ENCODE measurements at regions not wholly inside any gene's neighbourhood (a gene's known extent, or its start where the extent isn't known, plus 50 kb on each side); places are given as distances from the start of the nearest gene placed in this dataset.
"Not testable (repeated sequence)": the region's sequence is repeated elsewhere in the genome, so short reads cannot be mapped to it uniquely, and the experiment has no call there.

- DNase-seq = no peak
Measured at GRCh38 chr4:177952723-177953122, 510.5 kb upstream of the AGA start.

DNA sequence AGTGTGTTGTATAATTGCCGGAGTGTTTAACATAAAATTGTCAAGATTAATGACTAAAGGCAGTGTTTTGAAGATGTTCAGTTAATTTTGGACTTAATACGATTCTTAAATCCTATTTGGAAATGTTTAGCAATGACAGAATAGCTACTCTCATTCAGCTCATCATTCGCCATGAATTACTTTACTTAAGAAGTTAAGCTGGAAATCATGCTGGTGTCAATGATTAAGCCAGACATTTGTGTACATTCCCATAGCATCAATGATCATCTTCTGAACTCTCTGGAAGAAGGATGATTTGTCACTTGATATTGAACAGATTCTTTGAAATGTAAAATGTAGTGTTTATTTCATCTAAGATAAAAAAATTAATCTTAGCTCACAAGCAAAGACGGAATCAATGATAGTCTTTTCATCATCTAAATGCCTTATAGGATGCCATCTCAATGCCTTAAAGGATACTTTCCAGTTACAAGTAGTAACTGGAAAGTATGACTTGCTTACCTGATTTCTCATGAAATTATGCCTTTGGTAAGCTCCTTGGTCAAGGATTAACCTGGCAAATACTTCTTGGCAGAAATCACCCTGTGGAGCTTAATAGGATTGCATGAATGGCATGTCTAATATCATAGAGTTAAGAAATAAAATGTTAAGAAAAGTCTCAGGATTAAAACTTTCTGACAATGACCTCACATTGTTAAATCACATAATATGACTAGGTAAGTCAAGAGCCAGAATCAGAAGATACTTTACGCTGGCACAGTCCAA lies 515.5 kb upstream of the AGA start:
- DNase-seq = peak; percentile 11

DNA sequence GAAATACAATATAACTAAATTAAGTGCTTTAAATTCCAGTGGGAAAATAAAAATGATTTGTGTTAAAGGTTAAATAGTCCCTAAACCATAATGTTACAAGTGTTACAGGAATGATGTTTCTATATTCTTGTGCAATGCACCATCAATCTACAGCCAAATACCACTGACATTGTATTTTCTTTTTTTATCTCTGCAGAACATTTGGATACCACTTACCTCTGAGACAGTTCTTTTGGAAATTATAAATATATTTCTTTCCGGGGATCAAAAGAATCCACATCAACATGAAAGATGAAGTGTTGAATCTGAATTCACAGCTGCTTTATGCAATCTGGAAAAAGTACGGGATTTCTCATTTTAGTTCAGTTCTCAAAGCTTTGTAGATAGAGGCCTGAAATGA lies 518.3 kb upstream of the AGA start:
- no peak for DNase-seq

DNA sequence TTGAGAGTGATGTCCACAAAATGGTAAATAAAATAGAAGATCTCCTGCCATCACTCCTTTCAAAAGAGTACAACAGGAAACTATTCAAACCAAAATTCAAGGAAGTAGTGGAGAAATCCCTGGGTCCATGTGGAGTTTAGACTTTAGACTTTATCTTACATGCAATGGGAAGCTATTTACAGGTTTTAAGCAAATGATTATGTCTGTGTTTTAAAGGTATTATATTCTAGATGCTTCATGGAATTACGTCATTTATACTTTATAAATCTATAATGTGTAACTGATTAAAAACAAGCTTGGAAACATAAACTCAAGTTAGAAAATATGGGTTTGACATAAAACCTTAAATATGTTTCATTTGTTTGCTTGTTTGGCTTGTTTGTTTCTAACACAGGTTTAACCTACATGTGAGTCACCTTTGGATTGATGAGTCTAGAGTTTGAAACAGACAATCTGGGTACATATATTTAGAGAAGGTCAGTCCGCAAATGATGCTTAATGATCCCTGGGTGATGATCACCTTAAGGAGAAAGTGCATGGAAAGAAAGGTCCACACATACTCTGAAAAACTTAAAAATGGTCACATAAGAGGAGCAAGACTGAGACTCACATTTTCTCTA lies 519.6 kb upstream of the AGA start:
- no peak for DNase-seq

- DNase-seq = no peak
Measured at GRCh38 chr4:177964061-177964460, 521.8 kb upstream of the AGA start.

DNA sequence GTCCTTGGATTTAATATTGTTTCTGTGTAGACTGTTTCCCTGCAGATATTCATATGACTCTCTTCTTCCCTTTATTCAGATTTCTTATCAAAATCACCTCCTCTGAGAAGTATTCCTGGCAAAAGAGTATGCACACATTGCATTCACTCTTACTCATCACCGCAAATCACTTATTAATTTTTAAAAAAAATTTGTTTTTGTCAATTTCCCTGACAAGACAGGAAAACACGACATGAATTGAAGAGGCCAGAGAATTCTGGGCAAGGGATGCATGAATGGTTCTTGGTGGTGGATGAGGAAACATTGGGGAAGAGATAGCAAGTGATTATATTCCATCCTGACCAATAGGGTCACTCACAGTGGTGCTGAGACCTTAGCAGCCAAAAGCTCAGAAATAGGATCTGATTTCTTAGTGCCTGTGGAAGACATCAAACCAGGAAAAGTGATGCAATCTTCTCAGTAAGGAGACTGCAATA lies 522.5 kb upstream of the AGA start:
- no peak for DNase-seq

- DNase-seq = no peak
Measured at GRCh38 chr4:177967328-177967727, 525.1 kb upstream of the AGA start.

DNA sequence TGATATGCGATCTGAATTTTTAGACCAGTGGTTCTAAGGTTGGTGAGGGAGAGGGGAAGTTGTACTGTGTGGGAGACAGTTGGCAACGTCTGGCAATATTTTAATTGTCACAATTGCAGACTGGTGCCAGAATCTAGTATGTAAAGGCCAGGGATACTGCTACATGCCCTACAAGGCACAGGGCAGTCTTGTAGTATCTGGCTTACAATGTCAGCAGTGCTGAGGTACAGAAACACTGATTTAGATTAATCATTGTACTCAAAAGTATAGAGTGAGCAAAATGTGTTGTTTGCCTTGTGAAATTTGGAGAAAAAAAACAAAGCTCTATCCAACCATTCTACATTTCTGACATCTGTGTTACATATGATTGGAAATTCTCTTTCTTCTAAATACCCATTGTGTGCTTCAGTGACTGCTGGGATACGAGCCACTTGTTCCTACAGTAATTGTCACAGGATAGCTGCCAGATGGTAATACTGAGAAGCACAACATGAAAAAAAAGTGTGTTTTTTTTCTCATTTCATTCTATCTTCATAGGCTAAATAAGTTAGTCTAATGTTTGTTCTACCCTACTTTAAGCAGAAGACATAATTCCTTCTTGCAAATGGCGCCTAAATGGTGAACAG lies 526.7 kb upstream of the AGA start:
- no peak for DNase-seq

DNA sequence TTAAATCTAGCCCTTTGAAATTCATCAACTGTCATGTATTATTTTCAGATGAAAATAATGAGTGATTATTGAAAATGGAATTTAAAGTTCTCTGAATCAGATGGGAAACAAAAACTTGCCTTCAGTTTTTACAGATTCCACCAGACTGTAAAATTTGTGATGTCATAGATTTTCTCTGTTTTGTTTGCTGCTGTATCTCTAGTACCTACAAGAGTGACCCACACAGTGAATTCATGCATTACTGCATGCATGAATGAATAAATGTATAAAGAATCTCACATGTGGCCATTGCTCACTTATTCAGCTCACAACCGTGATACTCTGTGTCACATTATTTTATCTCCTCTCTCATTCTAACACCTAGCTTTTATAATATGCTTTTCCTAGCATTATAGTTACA lies 532.2 kb upstream of the AGA start:
- no peak for DNase-seq

GRCh38 chr4:177975315-177975987 lies 533.2 kb upstream of the AGA start:
- DNase-seq = no peak

GRCh38 chr4:177986236-177986635 lies 544.0 kb upstream of the AGA start:
- no peak for DNase-seq

- no peak for DNase-seq
Measured at GRCh38 chr4:177987896-177988295, 545.7 kb upstream of the AGA start.

GRCh38 chr4:177989503-177990201 lies 547.4 kb upstream of the AGA start:
- no peak for DNase-seq

GRCh38 chr4:178003098-178003657 lies 560.9 kb upstream of the AGA start:
- no peak for DNase-seq

DNA sequence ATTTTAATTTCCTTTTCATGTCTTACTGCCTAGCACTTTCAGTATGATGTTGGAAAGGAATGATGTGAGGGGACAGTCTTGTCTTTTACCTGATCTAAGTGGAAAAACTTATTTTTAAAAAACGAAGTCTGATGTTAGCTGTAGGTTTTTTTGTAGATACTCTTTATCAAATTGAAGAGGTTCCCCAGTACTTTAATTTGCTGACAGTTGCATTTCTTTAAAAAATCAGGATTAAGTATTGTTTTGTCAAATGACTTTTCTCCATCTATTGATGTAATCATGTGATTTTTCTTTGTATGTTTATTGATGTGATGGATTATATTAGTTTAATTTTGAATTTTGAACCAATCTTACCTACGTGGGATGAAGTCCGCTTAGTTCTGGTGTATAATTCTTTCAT lies 568.4 kb upstream of the AGA start:
- DNase-seq = no peak

GRCh38 chr4:178015046-178015445 lies 572.8 kb upstream of the AGA start:
- not testable (repeated sequence) for DNase-seq

GRCh38 chr4:178026999-178027398 lies 584.8 kb upstream of the AGA start:
- DNase-seq = no peak

GRCh38 chr4:178027796-178028195 lies 585.6 kb upstream of the AGA start:
- no peak for DNase-seq

DNA sequence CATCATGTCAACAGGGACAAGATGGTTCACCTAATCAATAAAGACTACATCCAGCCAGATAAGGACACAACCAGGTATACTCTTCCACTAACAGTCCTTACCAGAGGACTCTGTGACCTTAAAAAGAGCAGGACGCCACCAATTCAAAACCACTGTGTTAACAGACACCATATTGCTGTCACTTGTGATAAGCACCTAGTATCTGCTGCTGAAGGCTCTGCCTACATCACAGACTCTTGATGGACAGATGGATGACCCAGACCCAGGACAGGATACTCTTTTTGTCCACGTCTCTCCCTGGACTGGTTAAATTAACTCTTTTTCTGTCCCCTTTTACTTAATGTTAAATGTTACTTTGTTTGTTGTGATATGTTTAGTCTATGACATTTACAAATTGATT lies 586.2 kb upstream of the AGA start:
- DNase-seq = no peak

DNA sequence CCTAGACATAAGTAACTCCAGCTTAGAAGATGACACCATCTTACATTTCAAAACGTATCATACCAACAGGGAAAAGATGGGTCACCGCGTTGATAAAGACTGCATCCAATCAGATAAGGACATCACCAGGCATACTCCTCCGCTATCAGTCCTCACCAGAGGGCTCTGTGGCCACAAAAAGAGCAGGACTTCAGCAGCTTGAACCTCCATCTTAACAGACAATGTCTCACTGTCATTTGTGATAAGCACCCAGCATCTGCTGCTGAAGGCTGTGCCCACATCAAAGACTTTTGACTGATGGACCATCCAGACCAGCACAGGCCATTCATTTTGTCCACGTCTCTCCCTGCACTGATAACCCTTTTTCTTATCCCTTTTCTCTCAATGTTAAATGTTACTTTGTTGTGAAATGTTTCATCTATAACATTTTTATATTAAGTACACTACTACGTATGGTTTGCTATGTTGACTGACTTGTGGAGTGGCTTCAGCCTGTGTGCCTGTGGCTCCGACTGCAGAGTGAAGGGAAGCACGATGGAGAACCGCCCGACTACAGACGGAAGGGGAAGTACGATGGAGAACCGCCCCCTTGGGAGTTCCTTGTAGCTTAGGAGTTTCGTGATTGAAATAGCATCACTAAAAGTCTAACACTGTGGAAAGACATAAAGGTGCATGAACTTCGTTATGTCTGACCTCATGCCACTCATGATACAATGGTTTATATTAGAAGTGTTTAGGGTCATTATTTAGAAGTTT lies 595.4 kb upstream of the AGA start:
- DNase-seq = no peak

- DNase-seq = no peak
Measured at GRCh38 chr4:178056996-178057395, 614.8 kb upstream of the AGA start.
